Ishikawa (cell line): ENCODE measurements at regions not wholly inside any gene's neighbourhood (a gene's known extent, or its start where the extent isn't known, plus 50 kb on each side); places are given as distances from the start of the nearest gene placed in this dataset.

Experiments used
- CEBPB ChIP-seq: IDR thresholded peaks from 2 replicates; pipeline ENCODE4 v1.6.1; 2012
- EP300 ChIP-seq: IDR thresholded peaks from 2 replicates; pipeline ENCODE4 v1.6.1; 2012; ENCODE audit warnings: borderline replicate concordance
- FOXM1 ChIP-seq: IDR thresholded peaks from 2 replicates; pipeline ENCODE4 v1.6.1; 2012; ENCODE audit warnings: low read depth, borderline replicate concordance
- MAX ChIP-seq: IDR thresholded peaks from 2 replicates; pipeline ENCODE4 v1.6.1; 2012
- RAD21 ChIP-seq: IDR thresholded peaks from 2 replicates; pipeline ENCODE4 v1.6.1; 2012; ENCODE audit warnings: low read depth
- REST ChIP-seq: IDR thresholded peaks from 2 replicates; pipeline ENCODE4 v1.6.1; 2012; ENCODE audit warnings: low read depth, mild to moderate bottlenecking
- TAF1 ChIP-seq: IDR thresholded peaks from 2 replicates; pipeline ENCODE4 v1.6.1; 2012; ENCODE audit warnings: low read depth, mild to moderate bottlenecking
- TCF12 ChIP-seq: IDR thresholded peaks from 2 replicates; pipeline ENCODE4 v1.6.1; 2012; ENCODE audit warnings: low read depth
- USF1 ChIP-seq: IDR thresholded peaks from 2 replicates; pipeline ENCODE4 v1.6.1; 2012
- YY1 ChIP-seq: IDR thresholded peaks from 2 replicates; pipeline ENCODE4 v1.6.1; 2012; ENCODE audit warnings: low read depth
- ZBTB7A ChIP-seq: IDR thresholded peaks from 2 replicates; pipeline ENCODE4 v1.6.1; 2012; ENCODE audit warnings: low read depth

GRCh38 chr2:56803596-56803995 lies 619.8 kb downstream of the CCDC85A start:
- TF ChIP-seq EP300 (no peak), RAD21 (no peak), FOXM1 (no peak), REST (no peak), MAX (no peak), YY1 (no peak), CEBPB (no peak), USF1 (no peak), TCF12 (no peak), ZBTB7A (no peak), TAF1 (no peak)
